IMR-90 (cell line): ENCODE measurements at regions not wholly inside any gene's neighbourhood (a gene's known extent, or its start where the extent isn't known, plus 50 kb on each side); places are given as distances from the start of the nearest gene placed in this dataset.

Experiments
- ATAC-seq: fragments of 200-7000 bp; cut with Tn5 transposase; 2 replicates; pipeline ENCODE4 v1.9.1; 2020; ENCODE audit warnings: low read depth, mild to moderate bottlenecking, moderate library complexity
- BruUV-seq: library from RNA; stranded (reverse); fragments of 400-500 nt; replicated peaks from 2 replicates; lab custom pipeline; 2021; lab: Mats Ljungman, UMichigan
- CTCF ChIA-PET: fragments of 300-600 bp; formaldehyde crosslinking; extraction: SDS; loops from one replicate; lab custom pipeline; 2021; ENCODE audit warnings: antibody characterized with exemption; lab: Yijun Ruan, JAX
- POLR2A ChIA-PET: fragments of 300-600 bp; sonication (Branson Sonifier 250); formaldehyde crosslinking; loops from one replicate; lab custom pipeline; 2022; ENCODE audit warnings: antibody characterized with exemption; ENCODE audit not compliant: unreplicated experiment; lab: Charles Lee
- DNase-seq: peaks from one replicate; pipeline ENCODE4 v3.0.0; 2013
- H2AFZ ChIP-seq: replicated peaks from 2 replicates; pipeline ENCODE3; 2013; ENCODE audit warnings: low read length, mild to moderate bottlenecking; ENCODE audit not compliant: poor library complexity
- H2AK5ac ChIP-seq: 2 replicates; pipeline ENCODE4 v1.6.1; 2013; ENCODE audit warnings: low read depth, low read length, inconsistent platforms
- H2AK9ac ChIP-seq: replicated peaks from 2 replicates; pipeline ENCODE3; 2013; ENCODE audit warnings: mild to moderate bottlenecking, low read depth, low read length, moderate library complexity; ENCODE audit not compliant: poor library complexity
- H2BK120ac ChIP-seq: 2 replicates; pipeline ENCODE4 v1.6.1; 2013; ENCODE audit warnings: low read depth, low read length, inconsistent platforms
- H2BK15ac ChIP-seq: 3 replicates; pipeline ENCODE4 v1.6.1; 2013; ENCODE audit warnings: low read depth, low read length, inconsistent platforms
- H2BK20ac ChIP-seq: 2 replicates; pipeline ENCODE4 v1.6.1; 2013; ENCODE audit warnings: low read depth, mild to moderate bottlenecking, inconsistent platforms, low read length, moderate library complexity
- H2BK5ac ChIP-seq: 2 replicates; pipeline ENCODE4 v1.6.1; 2013; ENCODE audit warnings: mild to moderate bottlenecking, low read depth, low read length, inconsistent platforms; ENCODE audit not compliant: poor library complexity, severe bottlenecking
- H3K14ac ChIP-seq: replicated peaks from 2 replicates; pipeline ENCODE4 v1.6.1; 2013; ENCODE audit warnings: low read depth, low read length, inconsistent platforms
- H3K18ac ChIP-seq: 2 replicates; pipeline ENCODE4 v1.6.1; 2013; ENCODE audit warnings: low read depth, low read length, control low read depth
- H3K23ac ChIP-seq: 2 replicates; pipeline ENCODE4 v1.6.1; 2013; ENCODE audit warnings: low read depth, low read length, inconsistent platforms
- H3K27ac ChIP-seq: 2 replicates; pipeline ENCODE4 v1.5.1; 2013; ENCODE audit warnings: mild to moderate bottlenecking, control low read depth, low read length; ENCODE audit not compliant: insufficient read depth
- H3K27me3 ChIP-seq: 2 replicates; pipeline ENCODE4 v1.6.1; 2013; ENCODE audit warnings: low read length; ENCODE audit not compliant: control insufficient read depth, insufficient read depth
- H3K36me3 ChIP-seq: 2 replicates; pipeline ENCODE4 v1.6.1; 2013; ENCODE audit warnings: low read length, mixed read lengths; ENCODE audit not compliant: control insufficient read depth, insufficient read depth
- H3K4ac ChIP-seq: 2 replicates; pipeline ENCODE4 v1.6.1; 2013; ENCODE audit warnings: low read depth, low read length, inconsistent platforms
- H3K4me1 ChIP-seq: 2 replicates; pipeline ENCODE4 v1.6.1; 2013; ENCODE audit warnings: low read length, mixed read lengths; ENCODE audit not compliant: control insufficient read depth, insufficient read depth
- H3K4me2 ChIP-seq: 2 replicates; pipeline ENCODE4 v1.6.1; 2013; ENCODE audit warnings: low read depth, mild to moderate bottlenecking, control low read depth, low read length, moderate library complexity
- H3K4me3 ChIP-seq: 2 replicates; pipeline ENCODE4 v1.5.1; 2013; ENCODE audit warnings: low read depth, mild to moderate bottlenecking, control low read depth, low read length, moderate library complexity; ENCODE audit not compliant: insufficient read depth
- H3K56ac ChIP-seq: 2 replicates; pipeline ENCODE4 v1.6.1; 2013; ENCODE audit warnings: low read length, inconsistent platforms; ENCODE audit not compliant: insufficient read depth; ENCODE audit errors: extremely low read depth
- H3K79me1 ChIP-seq, 2 experiments: 2 replicates each; pipeline ENCODE4 v1.6.1; 2013; ENCODE audit warnings: low read length in 2 of 2, inconsistent platforms in 1 of 2, low read depth in 1 of 2
- H3K9ac ChIP-seq: 2 replicates; pipeline ENCODE4 v1.6.1; 2013; ENCODE audit warnings: low read depth, low read length, control low read depth
- H3K9me1 ChIP-seq: 2 replicates; pipeline ENCODE4 v1.6.1; 2013; ENCODE audit warnings: low read length, inconsistent platforms; ENCODE audit not compliant: insufficient read depth
- H3K9me3 ChIP-seq: 2 replicates; pipeline ENCODE4 v1.6.1; 2013; ENCODE audit warnings: low read length; ENCODE audit not compliant: control insufficient read depth, insufficient read depth
- H4K20me1 ChIP-seq: 2 replicates; pipeline ENCODE4 v1.6.1; 2013; ENCODE audit warnings: low read length, inconsistent platforms; ENCODE audit not compliant: insufficient read depth
- H4K5ac ChIP-seq: 2 replicates; pipeline ENCODE4 v1.6.1; 2013; ENCODE audit warnings: mild to moderate bottlenecking, low read depth, low read length, control low read depth
- H4K8ac ChIP-seq, 2 experiments: 2 replicates each; pipeline ENCODE4 v1.6.1; 2013; ENCODE audit warnings: low read depth in 2 of 2, low read length in 2 of 2, control low read depth in 1 of 2, inconsistent platforms in 1 of 2
- H4K91ac ChIP-seq: 2 replicates; pipeline ENCODE4 v1.6.1; 2013; ENCODE audit warnings: low read depth, low read length, inconsistent platforms; ENCODE audit not compliant: insufficient read depth
- BHLHE40 ChIP-seq: fragments of 150-350 bp; IDR thresholded peaks from 2 replicates; pipeline ENCODE4 v1.6.1; 2016; ENCODE audit warnings: mild to moderate bottlenecking, low read depth, low read length
- FOS ChIP-seq: fragments of 150-350 bp; IDR thresholded peaks from 2 replicates; pipeline ENCODE4 v1.6.1; 2016; ENCODE audit warnings: low read depth, low read length
- MAFK ChIP-seq: IDR thresholded peaks from 2 replicates; pipeline ENCODE4 v1.6.1; 2012; ENCODE audit warnings: low read depth, low read length, improper control_type of control experiment
- RCOR1 ChIP-seq: IDR thresholded peaks from 2 replicates; pipeline ENCODE4 v1.6.1; 2012; ENCODE audit warnings: mild to moderate bottlenecking, low read length, improper control_type of control experiment; ENCODE audit not compliant: insufficient replicate concordance
- SMC3 ChIP-seq: fragments of 150-350 bp; IDR thresholded peaks from 2 replicates; pipeline ENCODE4 v1.6.1; 2016; ENCODE audit warnings: low read depth, mild to moderate bottlenecking, antibody characterized with exemption, low read length, moderate library complexity
- WGBS, 2 experiments: methylation state at CpG; one replicate each; pipeline versions ENCODE4 v1.1.5 to v1.1.7; 2013; ENCODE audit warnings: missing lambda C conversion rate in 2 of 2; ENCODE audit not compliant: insufficient read length in 1 of 2; ENCODE audit errors: extremely low coverage in 2 of 2; 5-methylcytosine and 5-hydroxymethylcytosine counted together
- dilution Hi-C: fragments of 300-500 bp; cut with HindIII; formaldehyde crosslinking; loops from one replicate; pipeline ENCODE4 v1.14.3; 2018; ENCODE audit warnings: low sequenced_read_pairs; ENCODE audit not compliant: unreplicated experiment
- in situ Hi-C: fragments of 300-500 bp; cut with MboI; formaldehyde crosslinking; loops from 3 replicates; pipeline ENCODE4 v1.14.3; 2019; ENCODE audit warnings: low sequenced_read_pairs, inconsistent platforms, mixed read lengths
- intact Hi-C: fragments of 100-400 bp; cut with micrococcal nuclease; formaldehyde crosslinking; loops from 2 replicates; pipeline ENCODE4 v1.10.0; 2022
- TF ChIP-seq, protein P1 (sequence below): conservative IDR thresholded peaks from 2 replicates; pipeline ENCODE4 v1.5.1; 2012; ENCODE audit warnings: mild to moderate bottlenecking, low read depth, low read length, improper control_type of control experiment

DNA sequence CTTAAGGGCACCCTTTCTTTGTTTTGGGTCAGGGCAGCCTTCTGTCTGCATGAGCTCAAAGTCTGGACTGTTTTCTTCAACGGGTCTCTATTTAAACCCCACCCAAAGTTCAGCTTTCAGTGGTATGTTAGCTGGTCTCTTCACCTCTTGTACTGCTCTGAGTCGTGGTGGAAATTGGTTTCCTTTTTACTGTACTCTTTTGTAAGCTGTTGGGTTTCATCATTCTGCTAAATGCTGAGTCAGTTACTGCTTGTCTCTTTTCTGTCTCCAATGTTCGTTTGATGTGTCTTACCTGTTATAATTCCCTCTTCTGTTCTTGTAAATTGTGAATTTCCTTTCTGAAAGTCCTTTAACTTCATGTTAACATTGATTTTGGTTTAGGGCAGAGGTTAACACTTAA, 64.1 kb upstream of the MALRD1 start:
- no peak overlapping the region for H4K91ac ChIP-seq
- no peak overlapping the region for H2BK5ac ChIP-seq
- peak overlapping the region; percentile 27; the same call in 1 of the 2 replicates for H2BK120ac ChIP-seq
- dilution Hi-C loops (no loop called here), intact Hi-C loops (no loop called here), in situ Hi-C loops (no loop called here)
- no peaks in the 10 kb centered on the region for H4K20me1 ChIP-seq
- no peak overlapping the region for H2BK20ac ChIP-seq
- no peaks in the 10 kb centered on the region for H3K4me1 ChIP-seq
- H3K56ac ChIP-seq = no peak overlapping the region
- DNase-seq (peak; percentile 27), ATAC-seq (no peak)
- no peak overlapping the region for H4K5ac ChIP-seq
- H2BK15ac ChIP-seq = no peak overlapping the region
- H3K9ac ChIP-seq = no peak overlapping the region
- WGBS, 2 experiments = no CpG with 5 or more reads among the region's 3 CpGs
- ChIA-PET POLR2A (no interaction called here), CTCF (interaction anchor here (0.6 kb wide), 1 partner anchor 50 kb away, joined by 3 read pairs; no protein-coding TSS in a partner anchor)
- H3K27me3 ChIP-seq = no peaks in the 10 kb centered on the region
- H3K23ac ChIP-seq = no peak overlapping the region
- H3K4me3 ChIP-seq = no peak overlapping the region
- no peaks in the 10 kb centered on the region for H3K36me3 ChIP-seq
- H2AK9ac ChIP-seq = no peak overlapping the region
- peaks cover 4% of the 10 kb centered on the region for H3K9me3 ChIP-seq
- H4K8ac ChIP-seq = no peak overlapping the region
- H2AK5ac ChIP-seq = no peak overlapping the region
- H2AFZ ChIP-seq = no peak overlapping the region
- H3K4me2 ChIP-seq = peak overlapping the region; percentile 89
- peak overlapping the region; percentile 77; the same call in 1 of the 2 replicates for H3K18ac ChIP-seq
- no peak overlapping the region for H3K27ac ChIP-seq
- BruUV-seq = no TSS peak
- H3K9me1 ChIP-seq = no peaks in the 10 kb centered on the region
- no peak overlapping the region for H3K14ac ChIP-seq
- peak; percentile 73 for TF ChIP-seq MAFK
- no peak for TF ChIP-seq SMC3
- TF ChIP-seq, protein P1, sequence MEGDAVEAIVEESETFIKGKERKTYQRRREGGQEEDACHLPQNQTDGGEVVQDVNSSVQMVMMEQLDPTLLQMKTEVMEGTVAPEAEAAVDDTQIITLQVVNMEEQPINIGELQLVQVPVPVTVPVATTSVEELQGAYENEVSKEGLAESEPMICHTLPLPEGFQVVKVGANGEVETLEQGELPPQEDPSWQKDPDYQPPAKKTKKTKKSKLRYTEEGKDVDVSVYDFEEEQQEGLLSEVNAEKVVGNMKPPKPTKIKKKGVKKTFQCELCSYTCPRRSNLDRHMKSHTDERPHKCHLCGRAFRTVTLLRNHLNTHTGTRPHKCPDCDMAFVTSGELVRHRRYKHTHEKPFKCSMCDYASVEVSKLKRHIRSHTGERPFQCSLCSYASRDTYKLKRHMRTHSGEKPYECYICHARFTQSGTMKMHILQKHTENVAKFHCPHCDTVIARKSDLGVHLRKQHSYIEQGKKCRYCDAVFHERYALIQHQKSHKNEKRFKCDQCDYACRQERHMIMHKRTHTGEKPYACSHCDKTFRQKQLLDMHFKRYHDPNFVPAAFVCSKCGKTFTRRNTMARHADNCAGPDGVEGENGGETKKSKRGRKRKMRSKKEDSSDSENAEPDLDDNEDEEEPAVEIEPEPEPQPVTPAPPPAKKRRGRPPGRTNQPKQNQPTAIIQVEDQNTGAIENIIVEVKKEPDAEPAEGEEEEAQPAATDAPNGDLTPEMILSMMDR = no peak
- TF ChIP-seq FOS = no peak
- TF ChIP-seq RCOR1 = no peak
- no peak for TF ChIP-seq BHLHE40
- no peak overlapping the region for H3K4ac ChIP-seq
- H3K79me1 ChIP-seq = no peaks in the 10 kb centered on the region
